Panc1 (cell line): ENCODE measurements at regions not wholly inside any gene's neighbourhood (a gene's known extent, or its start where the extent isn't known, plus 50 kb on each side); places are given as distances from the start of the nearest gene placed in this dataset.

Experiments
- ATAC-seq: fragments of 200-7000 bp; cut with Tn5 transposase; 2 replicates; pipeline ENCODE4 v1.9.1; 2020; ENCODE audit warnings: mild to moderate bottlenecking, moderate library complexity
- BruUV-seq: library from RNA; stranded (reverse); fragments of 400-500 nt; replicated peaks from 2 replicates; lab custom pipeline; 2021; lab: Mats Ljungman, UMichigan
- CTCF ChIA-PET: fragments of 300-600 bp; sonication (Branson Sonifier 250); formaldehyde crosslinking; loops from one replicate; lab custom pipeline; 2022; ENCODE audit warnings: antibody characterized with exemption; lab: Charles Lee
- POLR2A ChIA-PET: fragments of 300-600 bp; sonication (Branson Sonifier 250); formaldehyde crosslinking; loops from one replicate; lab custom pipeline; 2022; ENCODE audit warnings: antibody characterized with exemption; lab: Charles Lee
- DNase-seq: peaks from one replicate; pipeline ENCODE4 v3.0.0-alpha.2; 2010; ENCODE audit warnings: low read depth, low spot score
- H3K27ac ChIP-seq: 2 replicates; pipeline ENCODE4 v1.5.1; 2011; ENCODE audit warnings: mild to moderate bottlenecking, low read length, inconsistent platforms
- H3K27me3 ChIP-seq: fragments of 200-500 bp; sonication (Bioruptor generic); 2 replicates; pipeline ENCODE4 v1.6.0; 2014; ENCODE audit warnings: low read length, inconsistent platforms; ENCODE audit not compliant: control insufficient read depth, insufficient read depth
- H3K36me3 ChIP-seq: fragments of 200-500 bp; sonication (Bioruptor generic); 2 replicates; pipeline ENCODE4 v1.5.1; 2014; ENCODE audit warnings: inconsistent platforms, mild to moderate bottlenecking, low read length, moderate library complexity; ENCODE audit not compliant: control insufficient read depth, insufficient read depth
- H3K4me1 ChIP-seq: 2 replicates; pipeline ENCODE4 v1.5.1; 2011; ENCODE audit warnings: inconsistent platforms, mild to moderate bottlenecking, low read length, moderate library complexity; ENCODE audit not compliant: control insufficient read depth, insufficient read depth
- H3K4me3 ChIP-seq, 2 experiments: 2 replicates each; pipeline ENCODE4 v1.5.1; 2011 to 2012; ENCODE audit warnings: low read depth in 2 of 2, low read length in 2 of 2, mild to moderate bottlenecking in 2 of 2, inconsistent platforms in 1 of 2, moderate library complexity in 1 of 2
- H3K9me3 ChIP-seq: fragments of 200-500 bp; sonication (Bioruptor generic); 2 replicates; pipeline ENCODE4 v1.5.1; 2014; ENCODE audit warnings: low read depth, mild to moderate bottlenecking, inconsistent platforms, low read length, moderate library complexity; ENCODE audit not compliant: control insufficient read depth, insufficient read depth
- POLR2AphosphoS5 ChIP-seq: IDR thresholded peaks from 2 replicates; pipeline ENCODE4 v1.6.1; 2012; ENCODE audit warnings: mild to moderate bottlenecking, low read depth, low read length, moderate library complexity
- SIN3A ChIP-seq: IDR thresholded peaks from 2 replicates; pipeline ENCODE4 v1.6.1; 2012; ENCODE audit warnings: low read depth, mild to moderate bottlenecking, low read length, moderate library complexity, borderline replicate concordance; ENCODE audit not compliant: insufficient read depth
- TCF7L2 ChIP-seq: IDR thresholded peaks from 2 replicates; pipeline ENCODE4 v1.6.1; 2011; ENCODE audit warnings: mild to moderate bottlenecking, low read depth, low read length, inconsistent platforms
- in situ Hi-C: cut with HindIII; loops from 2 replicates; pipeline ENCODE4 v1.10.0; 2016; ENCODE audit warnings: low sequenced_read_pairs, low pct_unique_long_range_greater_than_20kb
- intact Hi-C: fragments of 100-400 bp; cut with micrococcal nuclease; formaldehyde crosslinking; loops from one replicate; pipeline ENCODE4 v1.10.0; 2022; ENCODE audit not compliant: unreplicated experiment
- TF ChIP-seq, protein P1 (sequence below): fragments of 450-650 bp; IDR thresholded peaks from 2 replicates; pipeline ENCODE4 v1.5.1; 2017; ENCODE audit warnings: mild to moderate bottlenecking
- TF ChIP-seq, protein P2 (sequence below), 2 experiments: IDR thresholded peaks; 2 replicates each; pipeline ENCODE4 v1.6.1; 2011 to 2012; ENCODE audit warnings: low read depth in 2 of 2, control low read depth in 1 of 2, low read length in 1 of 2, mild to moderate bottlenecking in 1 of 2, moderate library complexity in 1 of 2; ENCODE audit not compliant: insufficient read depth in 1 of 2

DNA sequence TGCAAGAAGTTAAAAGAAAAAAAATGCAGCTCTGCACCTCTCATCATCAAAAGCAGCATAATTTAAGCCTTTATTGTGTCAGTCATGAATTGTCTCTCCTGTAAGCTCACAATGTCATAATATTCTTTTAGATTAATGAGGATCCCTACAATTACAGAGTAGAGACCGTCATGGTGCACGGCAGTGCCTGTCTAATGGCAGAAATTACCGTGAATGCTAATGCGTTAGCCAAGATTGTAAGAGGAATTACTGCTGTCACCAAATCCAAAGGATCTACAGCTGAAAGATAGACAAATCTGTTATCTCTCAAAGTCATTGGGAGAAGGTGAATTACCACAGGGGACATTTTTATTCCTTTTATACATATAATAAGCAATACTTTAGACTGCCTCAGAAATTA lies 631.6 kb upstream of the NRSN1 start:
- no peaks in the 10 kb centered on the region for H3K4me1 ChIP-seq
- no peaks in the 10 kb centered on the region for H3K27me3 ChIP-seq
- no peak overlapping the region for H3K27ac ChIP-seq
- TF ChIP-seq SIN3A (no peak), TCF7L2 (no peak)
- TF ChIP-seq, protein P1, sequence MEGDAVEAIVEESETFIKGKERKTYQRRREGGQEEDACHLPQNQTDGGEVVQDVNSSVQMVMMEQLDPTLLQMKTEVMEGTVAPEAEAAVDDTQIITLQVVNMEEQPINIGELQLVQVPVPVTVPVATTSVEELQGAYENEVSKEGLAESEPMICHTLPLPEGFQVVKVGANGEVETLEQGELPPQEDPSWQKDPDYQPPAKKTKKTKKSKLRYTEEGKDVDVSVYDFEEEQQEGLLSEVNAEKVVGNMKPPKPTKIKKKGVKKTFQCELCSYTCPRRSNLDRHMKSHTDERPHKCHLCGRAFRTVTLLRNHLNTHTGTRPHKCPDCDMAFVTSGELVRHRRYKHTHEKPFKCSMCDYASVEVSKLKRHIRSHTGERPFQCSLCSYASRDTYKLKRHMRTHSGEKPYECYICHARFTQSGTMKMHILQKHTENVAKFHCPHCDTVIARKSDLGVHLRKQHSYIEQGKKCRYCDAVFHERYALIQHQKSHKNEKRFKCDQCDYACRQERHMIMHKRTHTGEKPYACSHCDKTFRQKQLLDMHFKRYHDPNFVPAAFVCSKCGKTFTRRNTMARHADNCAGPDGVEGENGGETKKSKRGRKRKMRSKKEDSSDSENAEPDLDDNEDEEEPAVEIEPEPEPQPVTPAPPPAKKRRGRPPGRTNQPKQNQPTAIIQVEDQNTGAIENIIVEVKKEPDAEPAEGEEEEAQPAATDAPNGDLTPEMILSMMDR, result no peak
- TF ChIP-seq, protein P2, sequence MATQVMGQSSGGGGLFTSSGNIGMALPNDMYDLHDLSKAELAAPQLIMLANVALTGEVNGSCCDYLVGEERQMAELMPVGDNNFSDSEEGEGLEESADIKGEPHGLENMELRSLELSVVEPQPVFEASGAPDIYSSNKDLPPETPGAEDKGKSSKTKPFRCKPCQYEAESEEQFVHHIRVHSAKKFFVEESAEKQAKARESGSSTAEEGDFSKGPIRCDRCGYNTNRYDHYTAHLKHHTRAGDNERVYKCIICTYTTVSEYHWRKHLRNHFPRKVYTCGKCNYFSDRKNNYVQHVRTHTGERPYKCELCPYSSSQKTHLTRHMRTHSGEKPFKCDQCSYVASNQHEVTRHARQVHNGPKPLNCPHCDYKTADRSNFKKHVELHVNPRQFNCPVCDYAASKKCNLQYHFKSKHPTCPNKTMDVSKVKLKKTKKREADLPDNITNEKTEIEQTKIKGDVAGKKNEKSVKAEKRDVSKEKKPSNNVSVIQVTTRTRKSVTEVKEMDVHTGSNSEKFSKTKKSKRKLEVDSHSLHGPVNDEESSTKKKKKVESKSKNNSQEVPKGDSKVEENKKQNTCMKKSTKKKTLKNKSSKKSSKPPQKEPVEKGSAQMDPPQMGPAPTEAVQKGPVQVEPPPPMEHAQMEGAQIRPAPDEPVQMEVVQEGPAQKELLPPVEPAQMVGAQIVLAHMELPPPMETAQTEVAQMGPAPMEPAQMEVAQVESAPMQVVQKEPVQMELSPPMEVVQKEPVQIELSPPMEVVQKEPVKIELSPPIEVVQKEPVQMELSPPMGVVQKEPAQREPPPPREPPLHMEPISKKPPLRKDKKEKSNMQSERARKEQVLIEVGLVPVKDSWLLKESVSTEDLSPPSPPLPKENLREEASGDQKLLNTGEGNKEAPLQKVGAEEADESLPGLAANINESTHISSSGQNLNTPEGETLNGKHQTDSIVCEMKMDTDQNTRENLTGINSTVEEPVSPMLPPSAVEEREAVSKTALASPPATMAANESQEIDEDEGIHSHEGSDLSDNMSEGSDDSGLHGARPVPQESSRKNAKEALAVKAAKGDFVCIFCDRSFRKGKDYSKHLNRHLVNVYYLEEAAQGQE (IDR thresholded peaks at IDR 0.05; ENCODE audit: insufficient read depth in 1 of 2, low read depth in 2 of 2, low read length in 1 of 2), result no peak
- BruUV-seq, result no TSS peak
- H3K9me3 ChIP-seq, result peaks cover 4% of the 10 kb centered on the region; the same call in 1 of the 2 replicates
- intact Hi-C loops, result no loop called here
- H3K36me3 ChIP-seq, result no peaks in the 10 kb centered on the region
- no peak overlapping the region for H3K4me3 ChIP-seq
- in situ Hi-C loops, result no loop called here
- ChIA-PET CTCF (no interaction called here), POLR2A (no interaction called here)
- ATAC-seq (no peak), DNase-seq (no peak)

DNA sequence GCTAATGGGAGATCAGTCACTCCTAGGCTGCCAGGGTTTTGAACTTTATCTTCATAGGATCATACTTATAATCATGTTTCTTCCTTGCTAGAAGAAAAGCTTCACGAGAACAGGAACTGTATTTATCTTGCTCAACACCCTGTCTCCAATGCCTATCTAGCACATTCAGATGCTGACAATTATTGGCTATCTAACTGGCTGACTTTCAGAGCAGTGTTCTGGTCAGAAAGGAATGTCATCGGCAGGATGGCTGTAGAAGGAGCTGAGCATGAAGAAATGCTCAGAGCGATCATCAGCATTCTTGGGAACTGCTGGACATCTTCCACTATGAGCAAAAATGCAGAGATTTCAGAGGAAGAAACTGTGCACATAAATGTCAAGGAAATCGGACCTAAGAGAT lies 628.0 kb upstream of the NRSN1 start:
- no peak for ATAC-seq
- CTCF ChIA-PET, result no interaction called here
- no peaks in the 10 kb centered on the region for H3K4me1 ChIP-seq

More for the DNA sequence above, 628.0 kb upstream of the NRSN1 start:
- H3K9me3 ChIP-seq, result no peaks in the 10 kb centered on the region
- no peaks in the 10 kb centered on the region for H3K27me3 ChIP-seq
- TF ChIP-seq, protein P2 (IDR thresholded peaks at IDR 0.05; ENCODE audit: insufficient read depth in 1 of 2, low read depth in 2 of 2, low read length in 1 of 2), result no peak
- TF ChIP-seq POLR2AphosphoS5 (no peak), SIN3A (no peak), TCF7L2 (no peak)
- TF ChIP-seq, protein P1, result no peak
- POLR2A ChIA-PET, result no interaction called here
- no TSS peak for BruUV-seq
- intact Hi-C loops (no loop called here), in situ Hi-C loops (no loop called here)
- H3K36me3 ChIP-seq, result no peaks in the 10 kb centered on the region
- H3K4me3 ChIP-seq, result no peak overlapping the region
- DNase-seq, result no peak
- no peak overlapping the region for H3K27ac ChIP-seq
